HG02885 (cell line): ENCODE measurements at regions not wholly inside any gene's neighbourhood (a gene's known extent, or its start where the extent isn't known, plus 50 kb on each side); places are given as distances from the start of the nearest gene placed in this dataset.

ENCODE experiments used
- ATAC-seq: cut with Tn5 transposase; IDR thresholded peaks from one replicate; pipeline ENCODE4 v1.9.1; 2021; ENCODE audit warnings: mild to moderate bottlenecking; ENCODE audit not compliant: unreplicated experiment, poor library complexity

GRCh38 chr1:82946096-82946605 lies 1052.8 kb downstream of the TTLL7 start:
- no peak for ATAC-seq

- ATAC-seq, result no peak
These were observed 1054.1 kb downstream of the TTLL7 start for GRCh38 chr1:82944822-82945221.

- no peak for ATAC-seq
These were observed 1064.9 kb downstream of the TTLL7 start for GRCh38 chr1:82934074-82934473.

GRCh38 chr1:82932727-82933126 lies 1066.2 kb downstream of the TTLL7 start:
- no peak for ATAC-seq

- no peak for ATAC-seq
These were observed 1066.7 kb downstream of the TTLL7 start for GRCh38 chr1:82932207-82932606.

- no peak for ATAC-seq
These were observed 1067.9 kb downstream of the TTLL7 start for GRCh38 chr1:82931006-82931405.

- no peak for ATAC-seq
These were observed 1071.2 kb downstream of the TTLL7 start for GRCh38 chr1:82927753-82928152.

GRCh38 chr1:82924666-82925065 lies 1074.3 kb downstream of the TTLL7 start:
- ATAC-seq, result no peak

- no peak for ATAC-seq
These were observed 1075.0 kb downstream of the TTLL7 start for GRCh38 chr1:82923931-82924330.

GRCh38 chr1:82921759-82922158 lies 1077.2 kb downstream of the TTLL7 start:
- no peak for ATAC-seq

- no peak for ATAC-seq
These were observed 1078.3 kb downstream of the TTLL7 start for GRCh38 chr1:82920418-82921248.

GRCh38 chr1:82919837-82920236 lies 1079.1 kb downstream of the TTLL7 start:
- no peak for ATAC-seq

GRCh38 chr1:82907313-82907712 lies 1091.6 kb downstream of the TTLL7 start:
- no peak for ATAC-seq

GRCh38 chr1:82903626-82904025 lies 1095.3 kb downstream of the TTLL7 start:
- no peak for ATAC-seq

GRCh38 chr1:82901561-82901960 lies 1097.4 kb downstream of the TTLL7 start:
- ATAC-seq, result no peak

- ATAC-seq, result no peak
These were observed 1097.8 kb downstream of the TTLL7 start for GRCh38 chr1:82901118-82901517.

- no peak for ATAC-seq
These were observed 1098.3 kb downstream of the ADGRL2 start for GRCh38 chr1:82899017-82899416.

GRCh38 chr1:82897549-82897948 lies 1096.8 kb downstream of the ADGRL2 start:
- ATAC-seq, result no peak

GRCh38 chr1:82896036-82896435 lies 1095.3 kb downstream of the ADGRL2 start:
- no peak for ATAC-seq

GRCh38 chr1:82894635-82895034 lies 1093.9 kb downstream of the ADGRL2 start:
- ATAC-seq, result no peak

- ATAC-seq, result no peak
These were observed 1093.2 kb downstream of the ADGRL2 start for GRCh38 chr1:82893712-82894470.
